Rectal smooth muscle tissue (tissue), 1 donor: ENCODE measurements at regions not wholly inside any gene's neighbourhood (a gene's known extent, or its start where the extent isn't known, plus 50 kb on each side); places are given as distances from the start of the nearest gene placed in this dataset.

Experiments used
- H3K27ac ChIP-seq: one replicate; pipeline ENCODE4 v1.7.0; 2013; ENCODE audit warnings: low read depth, low read length, inconsistent platforms
- H3K27me3 ChIP-seq: one replicate; pipeline ENCODE4 v1.7.0; 2013; ENCODE audit warnings: low read length; ENCODE audit not compliant: control insufficient read depth, insufficient read depth
- H3K36me3 ChIP-seq: one replicate; pipeline ENCODE4 v1.7.0; 2013; ENCODE audit warnings: low read length; ENCODE audit not compliant: control insufficient read depth, insufficient read depth
- H3K4me1 ChIP-seq: one replicate; pipeline ENCODE4 v1.7.0; 2013; ENCODE audit warnings: low read length; ENCODE audit not compliant: control insufficient read depth, insufficient read depth
- H3K4me3 ChIP-seq: one replicate; pipeline ENCODE4 v1.7.0; 2013; ENCODE audit warnings: low read length
- H3K9ac ChIP-seq: one replicate; pipeline ENCODE4 v1.7.0; 2013; ENCODE audit warnings: low read length

DNA sequence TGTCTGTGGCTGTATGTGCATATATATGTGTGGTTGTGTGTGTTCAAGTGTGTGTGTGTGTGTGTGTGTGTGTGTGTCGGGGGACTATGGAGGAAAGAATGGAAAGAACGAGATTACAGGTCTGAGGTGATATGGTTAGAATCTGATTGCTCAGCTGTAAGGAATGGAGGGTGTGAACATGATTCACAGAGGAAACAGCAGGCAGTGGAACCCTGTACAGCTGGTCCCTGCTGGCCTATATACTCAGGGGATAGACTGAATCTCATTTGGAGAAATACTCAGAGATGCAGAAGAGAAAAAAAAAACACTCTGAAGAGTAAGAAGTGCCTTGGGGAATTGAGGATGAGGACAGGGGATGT lies 180.1 kb upstream of the ESRRG start:
- Histone ChIP-seq H3K9ac (no peak overlapping the region), H3K4me1 (no peaks in the 10 kb centered on the region), H3K27ac (no peak overlapping the region), H3K36me3 (no peaks in the 10 kb centered on the region), H3K4me3 (no peak overlapping the region), H3K27me3 (no peaks in the 10 kb centered on the region)

DNA sequence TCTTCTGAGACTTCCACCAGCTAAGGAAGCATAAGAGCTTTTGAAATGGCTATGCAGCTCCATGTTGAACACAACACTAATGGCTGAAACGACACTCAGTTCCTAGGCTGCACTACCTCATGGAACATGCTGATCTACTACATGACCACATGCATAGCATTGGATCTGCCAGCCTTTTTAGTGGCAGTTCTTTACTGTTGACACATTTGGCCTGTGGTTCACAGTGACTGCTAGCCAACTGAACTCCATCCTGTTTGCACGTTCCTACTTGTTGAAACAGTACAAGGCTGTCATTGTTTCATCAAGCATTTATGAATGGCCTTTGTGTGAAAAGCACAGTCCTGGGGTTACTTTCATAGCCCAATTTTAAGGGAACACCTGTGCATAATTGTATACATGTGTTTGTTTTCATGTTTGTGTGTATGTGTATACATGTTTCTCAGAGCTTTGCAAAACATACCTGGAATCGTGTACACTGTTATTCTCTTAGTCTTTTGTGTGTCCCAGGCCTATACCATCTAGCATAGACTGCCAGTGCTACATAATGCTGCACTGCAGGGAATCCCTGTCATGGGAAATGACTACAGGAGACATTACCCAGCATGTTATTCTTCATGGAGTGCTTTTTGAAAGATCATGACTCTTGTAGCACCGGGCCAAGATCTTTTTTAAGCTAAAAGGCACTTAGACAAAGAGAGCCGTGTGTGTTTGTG lies 179.6 kb upstream of the ESRRG start:
- H3K27ac ChIP-seq = no peak overlapping the region

DNA sequence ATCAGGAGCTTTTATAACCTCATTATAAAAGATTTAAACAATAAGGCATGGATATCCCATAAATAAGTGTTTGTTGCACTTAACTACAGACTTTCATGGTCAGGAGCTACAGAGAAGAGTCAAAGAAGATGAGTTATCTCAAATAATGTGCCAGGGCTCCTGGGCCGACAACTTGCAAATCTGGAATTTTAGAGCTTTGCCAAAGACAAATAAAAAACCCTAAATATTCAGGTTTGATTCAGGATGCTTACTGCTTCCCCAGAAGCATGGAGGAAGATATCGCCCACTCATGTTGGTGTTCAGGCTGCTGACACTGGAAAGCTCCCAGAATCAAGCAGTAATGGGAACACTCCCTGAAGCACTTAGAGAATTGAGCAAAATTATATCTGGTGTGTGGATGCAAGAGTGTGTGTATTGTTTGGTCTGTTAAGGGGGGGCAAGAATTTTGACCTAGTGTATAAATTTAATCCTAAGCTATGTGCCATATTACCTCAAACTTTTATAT lies 176.9 kb upstream of the ESRRG start:
- H3K4me3 ChIP-seq = no peak overlapping the region
- H3K27me3 ChIP-seq = no peaks in the 10 kb centered on the region
- H3K9ac ChIP-seq = no peak overlapping the region
- H3K36me3 ChIP-seq = no peaks in the 10 kb centered on the region
- H3K4me1 ChIP-seq = no peaks in the 10 kb centered on the region
- no peak overlapping the region for H3K27ac ChIP-seq

More for the DNA sequence above, 179.6 kb upstream of the ESRRG start:
- Histone ChIP-seq H3K27me3 (no peaks in the 10 kb centered on the region), H3K36me3 (no peaks in the 10 kb centered on the region), H3K4me1 (no peaks in the 10 kb centered on the region), H3K4me3 (no peak overlapping the region), H3K9ac (no peak overlapping the region)

DNA sequence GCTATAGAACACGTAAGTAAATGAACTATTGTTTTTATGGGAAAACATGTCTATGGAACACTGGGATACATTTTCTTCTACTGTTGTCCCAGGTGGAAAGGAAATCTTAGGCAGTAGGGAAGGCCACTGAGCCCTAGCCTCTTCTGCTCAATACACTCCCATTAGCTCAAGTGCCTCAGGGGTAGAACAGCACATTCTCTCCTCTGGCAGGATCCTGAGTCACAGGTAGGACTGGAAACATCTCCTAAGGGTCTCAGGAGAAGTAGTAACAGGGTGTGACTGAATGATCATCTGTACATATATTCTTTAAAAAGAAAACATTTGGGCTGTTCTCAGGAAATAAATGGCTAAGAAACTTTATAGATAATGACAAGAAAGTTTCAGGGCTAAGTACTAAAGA lies 175.6 kb upstream of the ESRRG start:
- no peak overlapping the region for H3K27ac ChIP-seq
- H3K4me1 ChIP-seq = no peaks in the 10 kb centered on the region
- no peak overlapping the region for H3K9ac ChIP-seq
- no peaks in the 10 kb centered on the region for H3K36me3 ChIP-seq
- no peak overlapping the region for H3K4me3 ChIP-seq
- H3K27me3 ChIP-seq = no peaks in the 10 kb centered on the region

DNA sequence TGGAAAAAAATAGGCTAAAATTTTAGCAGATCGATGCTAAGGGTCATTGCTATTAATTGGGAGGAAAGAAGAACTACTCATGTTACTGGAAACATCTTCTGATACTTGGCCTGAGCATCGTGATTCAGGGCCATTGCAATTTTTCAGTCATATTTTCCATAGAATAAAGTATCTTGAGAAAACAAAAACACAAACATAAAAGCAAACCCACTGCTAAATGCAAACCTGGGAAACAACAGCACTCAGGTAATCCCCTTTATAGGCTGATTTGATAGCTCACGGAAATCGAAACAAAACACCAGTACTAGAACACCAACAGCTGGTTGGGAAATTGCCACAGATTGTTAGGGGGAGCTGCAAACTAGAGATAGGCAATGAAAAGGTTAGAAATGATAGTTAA lies 172.9 kb upstream of the ESRRG start:
- H3K27ac ChIP-seq = no peak overlapping the region
- H3K9ac ChIP-seq = no peak overlapping the region
- H3K27me3 ChIP-seq = no peaks in the 10 kb centered on the region
- H3K36me3 ChIP-seq = no peaks in the 10 kb centered on the region
- no peaks in the 10 kb centered on the region for H3K4me1 ChIP-seq
- no peak overlapping the region for H3K4me3 ChIP-seq

DNA sequence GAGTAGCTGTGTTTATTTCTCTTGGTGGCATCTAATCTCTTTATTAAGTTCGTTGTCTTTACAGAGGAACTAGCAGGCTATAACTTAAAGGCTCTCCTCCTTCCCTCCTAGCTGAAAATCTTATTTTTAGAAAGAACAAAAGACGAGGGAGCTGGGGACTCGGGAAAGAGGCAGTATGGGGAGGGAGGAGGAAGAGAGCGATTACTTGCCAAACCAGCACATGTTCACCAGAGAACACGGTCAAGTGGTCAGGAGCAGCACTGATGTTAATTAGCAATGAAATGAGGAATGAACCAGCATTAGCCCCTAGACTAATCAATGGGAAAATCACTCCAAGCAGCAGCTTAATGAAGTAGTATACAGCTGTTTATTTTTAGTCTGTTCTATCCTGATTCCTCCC lies 171.3 kb upstream of the ESRRG start:
- H3K4me3 ChIP-seq = no peak overlapping the region
- no peak overlapping the region for H3K9ac ChIP-seq
- H3K4me1 ChIP-seq = no peaks in the 10 kb centered on the region
- no peak overlapping the region for H3K27ac ChIP-seq
- no peaks in the 10 kb centered on the region for H3K27me3 ChIP-seq
- no peaks in the 10 kb centered on the region for H3K36me3 ChIP-seq

DNA sequence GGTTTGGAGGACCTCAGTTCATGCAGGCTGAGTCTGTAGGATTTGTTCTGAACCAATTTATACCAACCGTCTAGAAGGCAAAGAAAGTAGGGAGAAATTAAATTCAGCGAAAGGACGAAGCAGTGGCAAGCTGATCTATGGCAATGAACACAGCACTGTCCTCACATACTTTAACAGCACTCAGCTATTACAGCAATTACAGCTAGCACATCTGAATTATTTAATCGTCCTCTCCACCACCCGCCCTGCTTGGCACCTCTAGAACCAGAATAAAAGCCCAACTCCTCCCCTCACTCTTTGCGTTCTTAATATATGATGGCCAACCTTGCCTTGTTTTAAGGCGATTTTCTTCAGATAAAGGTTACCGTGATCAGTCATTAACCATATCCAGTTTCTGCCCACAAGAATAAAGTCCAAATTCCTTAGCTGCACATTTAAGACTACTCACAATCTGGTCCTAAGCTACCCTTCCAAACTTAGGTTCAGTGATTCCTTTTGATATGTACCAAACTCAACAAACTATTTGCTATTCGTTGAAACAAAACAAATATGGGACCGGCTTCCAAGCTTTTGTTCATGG lies 169.4 kb upstream of the ESRRG start:
- Histone ChIP-seq H3K9ac (no peak overlapping the region), H3K4me3 (no peak overlapping the region), H3K27me3 (no peaks in the 10 kb centered on the region), H3K36me3 (no peaks in the 10 kb centered on the region), H3K4me1 (no peaks in the 10 kb centered on the region), H3K27ac (no peak overlapping the region)

DNA sequence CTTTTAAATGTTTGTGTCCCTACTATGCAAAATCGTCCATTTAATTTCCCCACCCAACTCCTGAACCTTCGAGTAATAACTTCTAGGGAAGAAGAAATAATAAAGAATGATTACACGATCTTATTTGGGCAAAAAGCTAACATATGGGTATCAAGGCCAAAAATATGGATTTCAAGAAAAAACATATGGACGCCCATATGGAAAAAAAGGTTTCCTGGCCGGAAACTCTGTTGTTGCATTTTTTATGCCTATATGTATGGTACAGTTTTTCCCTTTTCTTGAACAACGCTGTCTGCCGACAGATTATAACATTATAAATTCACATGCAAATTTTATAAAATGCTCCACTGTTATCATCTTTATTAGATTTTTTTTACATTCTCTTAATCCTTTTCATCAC lies 167.6 kb upstream of the ESRRG start:
- Histone ChIP-seq H3K9ac (no peak overlapping the region), H3K4me1 (no peaks in the 10 kb centered on the region), H3K27me3 (no peaks in the 10 kb centered on the region), H3K4me3 (no peak overlapping the region), H3K27ac (no peak overlapping the region), H3K36me3 (no peaks in the 10 kb centered on the region)

DNA sequence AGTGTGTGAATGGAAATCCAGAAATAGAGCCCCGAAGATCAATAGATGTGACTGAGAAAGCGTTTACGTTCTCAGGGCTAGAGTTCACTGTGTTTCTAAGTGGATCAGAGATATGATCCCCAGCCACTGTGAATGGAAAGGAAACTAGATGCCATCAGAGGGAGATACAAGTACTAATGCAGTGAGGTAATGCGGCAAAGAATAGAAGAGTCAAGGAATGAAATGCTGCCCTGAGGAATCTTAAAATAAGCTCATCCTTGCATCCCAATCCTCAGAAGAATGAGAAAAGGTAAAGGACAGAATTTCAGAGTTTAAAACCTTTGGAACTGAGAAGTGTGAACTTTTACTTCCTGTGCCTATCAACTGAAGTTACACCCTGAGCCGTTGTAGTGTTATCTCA lies 165.5 kb upstream of the ESRRG start:
- Histone ChIP-seq H3K4me3 (no peak overlapping the region), H3K27ac (no peak overlapping the region), H3K4me1 (no peaks in the 10 kb centered on the region), H3K36me3 (no peaks in the 10 kb centered on the region), H3K27me3 (no peaks in the 10 kb centered on the region), H3K9ac (no peak overlapping the region)

DNA sequence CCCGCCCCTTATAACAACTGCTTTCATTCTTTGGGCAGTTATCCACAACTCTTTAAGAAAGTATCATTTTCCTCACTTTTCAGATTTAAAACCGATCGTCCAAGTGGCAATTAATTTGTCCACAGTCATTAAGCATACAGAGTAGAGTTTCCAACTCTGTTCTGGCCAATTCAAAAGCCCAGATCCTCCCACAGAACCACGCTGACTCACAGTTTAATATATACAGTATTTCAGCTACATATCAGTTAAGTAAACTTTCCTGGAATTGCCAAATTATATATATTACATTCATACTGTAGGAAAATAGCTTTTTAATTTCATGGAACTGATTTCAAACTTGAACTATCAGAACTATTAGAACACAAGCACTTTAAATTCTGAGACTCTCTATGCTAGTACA lies 163.8 kb upstream of the ESRRG start:
- H3K36me3 ChIP-seq = no peaks in the 10 kb centered on the region
- H3K27ac ChIP-seq = no peak overlapping the region
- H3K27me3 ChIP-seq = no peaks in the 10 kb centered on the region
- no peak overlapping the region for H3K4me3 ChIP-seq
- no peaks in the 10 kb centered on the region for H3K4me1 ChIP-seq
- no peak overlapping the region for H3K9ac ChIP-seq

DNA sequence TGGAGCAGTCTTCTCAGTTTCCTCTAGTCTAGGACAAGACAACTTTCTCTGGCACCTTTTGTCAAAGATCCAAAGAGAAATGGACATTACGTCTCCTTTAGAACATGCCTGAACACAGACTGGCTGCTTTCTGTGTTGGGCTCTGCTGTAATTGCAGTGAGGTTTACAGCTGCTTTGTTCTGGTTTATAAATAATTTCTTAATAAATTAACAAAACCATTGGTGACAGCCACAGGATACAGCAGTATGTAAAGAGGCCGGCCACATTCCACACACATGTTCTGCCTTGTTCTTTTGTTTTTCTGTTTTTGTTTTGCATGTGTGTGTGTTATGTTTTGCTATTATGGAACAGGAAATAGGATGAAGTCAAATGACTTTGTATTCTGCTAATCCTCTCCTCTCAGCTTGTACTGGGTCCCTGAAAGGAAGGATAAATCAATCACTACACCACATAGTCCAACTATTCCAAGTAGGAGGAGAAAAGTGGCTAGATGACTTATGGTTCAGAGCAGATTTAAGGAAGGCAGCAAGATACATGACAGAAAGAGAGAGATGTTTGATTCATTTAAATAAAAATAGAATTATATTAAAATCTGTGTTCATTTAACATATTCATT lies 161.5 kb upstream of the ESRRG start:
- Histone ChIP-seq H3K4me3 (no peak overlapping the region), H3K27me3 (no peaks in the 10 kb centered on the region), H3K36me3 (no peaks in the 10 kb centered on the region), H3K27ac (no peak overlapping the region), H3K4me1 (no peaks in the 10 kb centered on the region), H3K9ac (no peak overlapping the region)

DNA sequence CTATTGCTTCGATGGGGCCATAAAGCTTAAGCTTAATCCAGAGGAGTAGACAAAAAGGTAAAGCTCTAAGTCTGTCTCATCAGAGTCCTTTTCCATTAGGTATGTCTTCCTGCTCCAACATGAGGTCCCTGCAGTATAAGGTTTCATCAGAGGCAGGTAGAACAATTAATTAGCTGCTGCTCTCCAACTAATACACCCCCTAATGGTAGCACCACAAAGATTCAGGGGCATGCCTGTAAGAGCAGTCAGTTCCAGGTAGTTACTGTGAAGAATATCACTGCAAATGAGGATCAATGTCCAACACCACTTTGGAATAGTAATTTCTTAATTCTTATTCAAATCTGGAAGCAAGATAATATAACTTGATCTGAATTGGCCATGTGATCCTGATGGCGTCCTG lies 160.3 kb upstream of the ESRRG start:
- H3K27ac ChIP-seq = no peak overlapping the region
- H3K27me3 ChIP-seq = no peaks in the 10 kb centered on the region
- H3K36me3 ChIP-seq = no peaks in the 10 kb centered on the region
- H3K9ac ChIP-seq = no peak overlapping the region
- H3K4me3 ChIP-seq = no peak overlapping the region
- H3K4me1 ChIP-seq = no peaks in the 10 kb centered on the region

DNA sequence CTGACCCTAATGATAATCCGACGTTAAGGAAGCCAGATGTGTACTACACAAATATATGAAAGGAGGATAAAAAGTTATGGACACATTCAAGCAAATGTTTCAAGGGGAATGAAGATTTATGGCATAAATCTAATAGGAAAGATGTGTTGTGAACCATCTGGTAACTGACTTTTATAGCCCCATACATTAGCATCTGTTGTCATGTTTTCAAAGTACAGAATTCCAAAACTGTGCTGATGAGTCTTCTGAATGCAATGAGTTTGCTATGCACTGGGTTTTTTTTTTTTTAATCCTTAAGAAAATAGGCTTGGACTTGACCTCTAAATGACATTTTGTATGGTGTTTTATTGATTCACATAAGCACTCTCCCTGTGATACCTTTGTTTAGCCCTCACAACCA lies 158.5 kb upstream of the ESRRG start:
- H3K9ac ChIP-seq = no peak overlapping the region
- no peak overlapping the region for H3K4me3 ChIP-seq
- no peak overlapping the region for H3K27ac ChIP-seq
- H3K4me1 ChIP-seq = no peaks in the 10 kb centered on the region
- H3K27me3 ChIP-seq = no peaks in the 10 kb centered on the region
- no peaks in the 10 kb centered on the region for H3K36me3 ChIP-seq
